GM06990 (cell line): ENCODE measurements at regions not wholly inside any gene's neighbourhood (a gene's known extent, or its start where the extent isn't known, plus 50 kb on each side); places are given as distances from the start of the nearest gene placed in this dataset.

Experiments
- DNase-seq: peaks from one replicate; pipeline ENCODE4 v3.0.0-alpha.2; 2011; ENCODE audit not compliant: insufficient read length; ENCODE audit errors: extremely low read depth
- H3K27me3 ChIP-seq: replicated peaks from 2 replicates; pipeline ENCODE4 v1.6.0; 2011; ENCODE audit warnings: low read length; ENCODE audit not compliant: control insufficient read depth, insufficient read depth
- H3K36me3 ChIP-seq: 2 replicates; pipeline ENCODE4 v1.5.1; 2011; ENCODE audit warnings: low read length; ENCODE audit not compliant: control insufficient read depth, insufficient read depth
- H3K4me3 ChIP-seq: replicated peaks from 2 replicates; pipeline ENCODE4 v1.5.1; 2011; ENCODE audit warnings: low read depth, mild to moderate bottlenecking, control low read depth, low read length
- TF ChIP-seq, protein P1 (sequence below): IDR thresholded peaks from 2 replicates; pipeline ENCODE4 v1.5.1; 2011; ENCODE audit warnings: low read length, control low read depth, mild to moderate bottlenecking, inconsistent platforms; ENCODE audit not compliant: insufficient read depth, poor library complexity, severe bottlenecking

GRCh38 chr5:62980884-62981283 is 402.3 kb downstream of the LRRC70 start:
- no peak for DNase-seq
- H3K27me3 ChIP-seq = no peaks in the 10 kb centered on the region; the same call in 1 of the 2 replicates
- no peak overlapping the region for H3K4me3 ChIP-seq
- H3K36me3 ChIP-seq = no peaks in the 10 kb centered on the region
- TF ChIP-seq, protein P1, sequence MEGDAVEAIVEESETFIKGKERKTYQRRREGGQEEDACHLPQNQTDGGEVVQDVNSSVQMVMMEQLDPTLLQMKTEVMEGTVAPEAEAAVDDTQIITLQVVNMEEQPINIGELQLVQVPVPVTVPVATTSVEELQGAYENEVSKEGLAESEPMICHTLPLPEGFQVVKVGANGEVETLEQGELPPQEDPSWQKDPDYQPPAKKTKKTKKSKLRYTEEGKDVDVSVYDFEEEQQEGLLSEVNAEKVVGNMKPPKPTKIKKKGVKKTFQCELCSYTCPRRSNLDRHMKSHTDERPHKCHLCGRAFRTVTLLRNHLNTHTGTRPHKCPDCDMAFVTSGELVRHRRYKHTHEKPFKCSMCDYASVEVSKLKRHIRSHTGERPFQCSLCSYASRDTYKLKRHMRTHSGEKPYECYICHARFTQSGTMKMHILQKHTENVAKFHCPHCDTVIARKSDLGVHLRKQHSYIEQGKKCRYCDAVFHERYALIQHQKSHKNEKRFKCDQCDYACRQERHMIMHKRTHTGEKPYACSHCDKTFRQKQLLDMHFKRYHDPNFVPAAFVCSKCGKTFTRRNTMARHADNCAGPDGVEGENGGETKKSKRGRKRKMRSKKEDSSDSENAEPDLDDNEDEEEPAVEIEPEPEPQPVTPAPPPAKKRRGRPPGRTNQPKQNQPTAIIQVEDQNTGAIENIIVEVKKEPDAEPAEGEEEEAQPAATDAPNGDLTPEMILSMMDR = no peak

- Histone ChIP-seq H3K27me3 (no peaks in the 10 kb centered on the region; the same call in 1 of the 2 replicates), H3K4me3 (no peak overlapping the region), H3K36me3 (no peaks in the 10 kb centered on the region)
- no peak for DNase-seq
- TF ChIP-seq, protein P1 = no peak
These were observed 400.9 kb downstream of the LRRC70 start for GRCh38 chr5:62979472-62979871.

DNA sequence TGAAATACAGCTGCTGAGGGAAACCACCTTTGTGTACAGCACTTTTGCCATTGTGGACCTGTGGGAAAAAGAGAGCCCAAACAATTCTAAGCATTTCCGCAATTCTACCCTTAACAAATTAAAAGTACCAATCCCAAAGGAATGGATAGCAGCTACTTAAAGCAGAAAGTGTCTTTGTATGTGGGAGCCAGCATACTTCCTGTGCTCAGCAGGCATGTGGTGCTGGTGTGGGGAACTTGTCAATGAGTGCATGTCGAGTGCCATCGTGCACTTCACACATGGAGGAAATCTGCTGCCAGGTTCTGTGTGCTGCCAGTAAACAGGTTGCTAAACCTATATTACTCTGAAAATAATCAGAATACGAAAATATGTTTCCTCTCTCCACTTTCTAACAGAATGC is 399.0 kb downstream of the LRRC70 start:
- no peak for DNase-seq
- Histone ChIP-seq H3K36me3 (no peaks in the 10 kb centered on the region), H3K27me3 (no peaks in the 10 kb centered on the region; the same call in 1 of the 2 replicates), H3K4me3 (no peak overlapping the region)
- TF ChIP-seq, protein P1 = no peak

GRCh38 chr5:62974623-62975022 is 396.0 kb downstream of the LRRC70 start:
- TF ChIP-seq, protein P1 = no peak
- H3K36me3 ChIP-seq = no peaks in the 10 kb centered on the region
- no peak overlapping the region for H3K4me3 ChIP-seq
- DNase-seq = no peak
- H3K27me3 ChIP-seq = no peaks in the 10 kb centered on the region; the same call in 1 of the 2 replicates

- Histone ChIP-seq H3K36me3 (no peaks in the 10 kb centered on the region), H3K4me3 (no peak overlapping the region), H3K27me3 (no peaks in the 10 kb centered on the region)
- DNase-seq = no peak
- TF ChIP-seq, protein P1 = no peak
These were observed 390.9 kb downstream of the LRRC70 start for GRCh38 chr5:62969409-62970120.
